ENCODE measurements at regions not wholly inside any gene's neighbourhood (a gene's known extent, or its start where the extent isn't known, plus 50 kb on each side); places are given as distances from the start of the nearest gene placed in this dataset.

- no peak for TF ChIP-seq CTCF (IDR thresholded peaks at IDR 0.05)
- no peak for TF ChIP-seq POLR2A (IDR thresholded peaks at IDR 0.05)
- no peak overlapping the region for H3K4me3 ChIP-seq
These were observed 533.1 kb downstream of the NTRK2 start for GRCh38 chr9:85202596-85202995.

GRCh38 chr9:85200726-85201404 is 531.3 kb downstream of the NTRK2 start:
- Histone ChIP-seq H3K27me3 (no peaks in the 10 kb centered on the region), H3K27ac (no peak overlapping the region), H3K9me3 (no peaks in the 10 kb centered on the region), H3K4me1 (no peaks in the 10 kb centered on the region), H3K36me3 (no peaks in the 10 kb centered on the region), H3K4me3 (no peak overlapping the region)
- TF ChIP-seq POLR2A (IDR thresholded peaks at IDR 0.05) (no peak), CTCF (IDR thresholded peaks at IDR 0.05) (no peak)
- DNase-seq, result no peak

More at GRCh38 chr9:85202596-85202995, 533.1 kb downstream of the NTRK2 start:
- no peak for DNase-seq
- H3K27me3 ChIP-seq, result no peaks in the 10 kb centered on the region
- no peaks in the 10 kb centered on the region for H3K9me3 ChIP-seq
- no peak overlapping the region for H3K27ac ChIP-seq
- H3K4me1 ChIP-seq, result no peaks in the 10 kb centered on the region
- no peaks in the 10 kb centered on the region for H3K36me3 ChIP-seq

- DNase-seq, result no peak
- Histone ChIP-seq H3K27ac (no peak overlapping the region), H3K4me3 (no peak overlapping the region), H3K4me1 (no peaks in the 10 kb centered on the region), H3K9me3 (no peaks in the 10 kb centered on the region), H3K27me3 (no peaks in the 10 kb centered on the region), H3K36me3 (no peaks in the 10 kb centered on the region)
- TF ChIP-seq POLR2A (IDR thresholded peaks at IDR 0.05) (no peak), CTCF (IDR thresholded peaks at IDR 0.05) (no peak)
These were observed 530.5 kb downstream of the NTRK2 start for GRCh38 chr9:85199866-85200495.

GRCh38 chr9:85192750-85193149 is 523.2 kb downstream of the NTRK2 start:
- no peak overlapping the region for H3K27ac ChIP-seq
- TF ChIP-seq POLR2A (IDR thresholded peaks at IDR 0.05) (no peak), CTCF (IDR thresholded peaks at IDR 0.05) (no peak)

GRCh38 chr9:85186218-85186585 is 516.7 kb downstream of the NTRK2 start:
- Histone ChIP-seq H3K27me3 (no peaks in the 10 kb centered on the region), H3K4me1 (no peaks in the 10 kb centered on the region)

More at GRCh38 chr9:85192750-85193149, 523.2 kb downstream of the NTRK2 start:
- Histone ChIP-seq H3K36me3 (no peaks in the 10 kb centered on the region), H3K9me3 (no peaks in the 10 kb centered on the region), H3K4me3 (no peak overlapping the region), H3K27me3 (no peaks in the 10 kb centered on the region), H3K4me1 (no peaks in the 10 kb centered on the region)
- no peak for DNase-seq

More at GRCh38 chr9:85186218-85186585, 516.7 kb downstream of the NTRK2 start:
- Histone ChIP-seq H3K27ac (no peak overlapping the region), H3K4me3 (no peak overlapping the region), H3K9me3 (no peaks in the 10 kb centered on the region), H3K36me3 (no peaks in the 10 kb centered on the region)
- DNase-seq, result no peak
- no peak for TF ChIP-seq POLR2A (IDR thresholded peaks at IDR 0.05)
- no peak for TF ChIP-seq CTCF (IDR thresholded peaks at IDR 0.05)
